NT2/D1 (cell line): ENCODE measurements at regions not wholly inside any gene's neighbourhood (a gene's known extent, or its start where the extent isn't known, plus 50 kb on each side); places are given as distances from the start of the nearest gene placed in this dataset.

Experiments
- YY1 ChIP-seq: IDR thresholded peaks from 2 replicates; pipeline ENCODE4 v1.6.1; 2011; ENCODE audit not compliant: insufficient read length, insufficient read depth
- ZNF274 ChIP-seq: IDR thresholded peaks from 2 replicates; pipeline ENCODE4 v1.6.1; 2011; ENCODE audit warnings: mild to moderate bottlenecking, low read depth, low read length

DNA sequence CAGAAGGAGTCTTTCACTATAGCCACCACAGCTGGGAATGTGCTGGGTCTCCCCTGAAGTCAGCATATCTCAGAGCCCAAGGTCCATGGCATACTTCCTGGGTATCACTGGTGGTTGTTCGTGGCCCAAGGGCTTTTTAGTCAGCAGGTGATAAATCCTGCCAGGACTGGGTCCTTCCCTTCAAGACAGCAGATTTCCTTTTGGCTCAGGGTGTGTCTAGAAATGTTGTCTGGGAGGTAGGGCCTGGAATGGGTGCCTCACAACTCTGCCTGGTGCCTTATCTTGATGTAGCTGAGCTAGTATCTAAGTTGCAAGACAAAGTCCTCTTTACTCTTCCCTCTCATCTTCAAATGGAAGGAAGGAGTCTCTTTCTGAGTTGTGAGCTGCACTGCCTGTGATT lies 102.4 kb upstream of the TMLHE start:
- no peak for TF ChIP-seq YY1
- no peak for TF ChIP-seq ZNF274
